ENCODE measurements at regions not wholly inside any gene's neighbourhood (a gene's known extent, or its start where the extent isn't known, plus 50 kb on each side); places are given as distances from the start of the nearest gene placed in this dataset.

DNA sequence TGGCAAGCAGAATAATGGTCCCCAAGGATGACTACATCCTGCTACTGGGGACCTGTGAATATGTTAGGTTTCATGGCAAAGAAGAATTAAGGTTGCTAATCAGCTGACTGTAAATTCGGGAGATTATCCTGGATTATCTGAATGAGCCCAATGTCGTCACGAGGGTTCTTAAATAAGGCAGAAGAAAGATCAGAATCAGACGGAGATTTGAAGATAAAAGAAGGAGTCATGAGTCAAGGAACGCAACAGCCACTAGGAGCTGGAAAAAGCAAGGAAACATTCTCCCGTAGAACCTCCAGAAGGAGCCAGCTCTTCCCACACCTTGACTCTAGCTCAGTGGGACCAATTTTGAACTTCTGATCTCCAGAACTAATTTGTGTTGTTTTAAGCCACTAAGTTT is 82.9 kb upstream of the APBB1IP start:
- Histone ChIP-seq H3K9me3 (ENCODE audit: severe bottlenecking) (no peaks in the 10 kb centered on the region), H3K27ac (no peak overlapping the region), H3K27me3 (ENCODE audit: insufficient read depth, low read depth, severe bottlenecking) (no peaks in the 10 kb centered on the region), H3K36me3 (no peaks in the 10 kb centered on the region), H3K4me3 (ENCODE audit: low read depth, low read length) (no peak overlapping the region)
- DNase-seq: no peak
- TF ChIP-seq, protein P1, sequence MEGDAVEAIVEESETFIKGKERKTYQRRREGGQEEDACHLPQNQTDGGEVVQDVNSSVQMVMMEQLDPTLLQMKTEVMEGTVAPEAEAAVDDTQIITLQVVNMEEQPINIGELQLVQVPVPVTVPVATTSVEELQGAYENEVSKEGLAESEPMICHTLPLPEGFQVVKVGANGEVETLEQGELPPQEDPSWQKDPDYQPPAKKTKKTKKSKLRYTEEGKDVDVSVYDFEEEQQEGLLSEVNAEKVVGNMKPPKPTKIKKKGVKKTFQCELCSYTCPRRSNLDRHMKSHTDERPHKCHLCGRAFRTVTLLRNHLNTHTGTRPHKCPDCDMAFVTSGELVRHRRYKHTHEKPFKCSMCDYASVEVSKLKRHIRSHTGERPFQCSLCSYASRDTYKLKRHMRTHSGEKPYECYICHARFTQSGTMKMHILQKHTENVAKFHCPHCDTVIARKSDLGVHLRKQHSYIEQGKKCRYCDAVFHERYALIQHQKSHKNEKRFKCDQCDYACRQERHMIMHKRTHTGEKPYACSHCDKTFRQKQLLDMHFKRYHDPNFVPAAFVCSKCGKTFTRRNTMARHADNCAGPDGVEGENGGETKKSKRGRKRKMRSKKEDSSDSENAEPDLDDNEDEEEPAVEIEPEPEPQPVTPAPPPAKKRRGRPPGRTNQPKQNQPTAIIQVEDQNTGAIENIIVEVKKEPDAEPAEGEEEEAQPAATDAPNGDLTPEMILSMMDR (IDR thresholded peaks at IDR 0.05; ENCODE audit: low read depth, low read length): no peak

DNA sequence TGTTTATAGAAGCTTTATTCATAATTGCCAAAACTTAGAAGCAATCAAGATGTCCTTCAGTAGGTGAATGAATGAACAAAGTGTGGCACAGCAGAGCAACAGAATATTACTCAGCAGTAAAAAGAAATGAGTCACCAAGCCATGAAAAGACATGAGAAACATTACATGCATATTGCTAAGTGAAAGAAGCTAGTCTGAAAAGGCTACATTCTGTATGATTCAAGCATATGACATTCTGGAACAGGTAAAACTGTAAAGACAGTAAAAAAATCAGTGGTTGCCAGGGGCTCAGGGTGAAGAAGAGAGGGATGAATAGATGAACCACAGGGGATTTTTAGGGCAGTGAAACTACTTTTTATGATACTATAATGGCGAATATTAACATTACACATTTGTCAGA is 80.9 kb upstream of the APBB1IP start:
- TF ChIP-seq, protein P1 (IDR thresholded peaks at IDR 0.05; ENCODE audit: low read depth, low read length): no peak
- H3K4me3 ChIP-seq (ENCODE audit: low read depth, low read length): no peak overlapping the region
- H3K36me3 ChIP-seq: no peaks in the 10 kb centered on the region
- no peak overlapping the region for H3K27ac ChIP-seq
- DNase-seq: no peak
- H3K9me3 ChIP-seq (ENCODE audit: severe bottlenecking): no peaks in the 10 kb centered on the region
- no peaks in the 10 kb centered on the region for H3K27me3 ChIP-seq (ENCODE audit: insufficient read depth, low read depth, severe bottlenecking)

DNA sequence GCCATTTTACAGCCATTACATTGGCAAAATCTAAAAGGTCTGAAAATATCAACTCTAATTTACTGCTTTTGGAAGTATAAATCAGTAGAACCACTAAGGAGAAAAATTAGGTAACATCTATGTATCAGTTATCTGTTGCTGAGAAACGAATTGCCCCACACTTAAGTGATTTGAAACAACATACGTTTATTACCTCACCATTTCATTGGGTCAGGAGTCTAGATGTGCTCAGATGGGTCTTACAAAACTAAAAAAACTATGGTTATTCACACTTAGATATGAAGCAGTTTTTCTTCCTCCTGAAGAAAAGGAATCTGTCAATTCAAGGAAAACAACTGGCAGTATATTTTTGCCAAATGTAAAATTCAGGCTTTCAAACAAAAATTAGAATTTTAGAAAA is 80.1 kb upstream of the APBB1IP start:
- DNase-seq: no peak
- TF ChIP-seq, protein P1 (IDR thresholded peaks at IDR 0.05; ENCODE audit: low read depth, low read length): no peak
- H3K9me3 ChIP-seq (ENCODE audit: severe bottlenecking): no peaks in the 10 kb centered on the region
- H3K4me3 ChIP-seq (ENCODE audit: low read depth, low read length): no peak overlapping the region
- no peaks in the 10 kb centered on the region for H3K27me3 ChIP-seq (ENCODE audit: insufficient read depth, low read depth, severe bottlenecking)
- H3K27ac ChIP-seq: no peak overlapping the region
- H3K36me3 ChIP-seq: no peaks in the 10 kb centered on the region

DNA sequence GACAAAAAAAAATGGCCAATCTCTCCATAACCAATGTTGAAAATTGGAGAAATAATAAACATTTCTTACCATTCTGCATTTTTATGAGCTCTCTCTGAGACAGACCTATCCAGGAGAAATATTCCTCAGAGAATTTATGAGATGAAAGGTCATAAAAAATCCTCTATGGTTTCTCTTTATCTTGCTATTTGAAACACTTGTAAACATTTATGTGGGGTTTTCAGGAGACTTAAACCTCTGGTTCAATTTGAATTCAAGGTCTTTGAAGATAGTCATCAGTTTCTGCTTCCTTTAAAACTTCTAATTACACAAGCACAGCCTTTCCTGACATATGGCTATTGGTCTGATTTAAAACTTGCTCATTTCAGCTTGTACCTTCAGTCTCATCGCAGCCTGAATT is 78.5 kb upstream of the APBB1IP start:
- Histone ChIP-seq H3K27ac (no peak overlapping the region), H3K27me3 (ENCODE audit: insufficient read depth, low read depth, severe bottlenecking) (no peaks in the 10 kb centered on the region), H3K9me3 (ENCODE audit: severe bottlenecking) (no peaks in the 10 kb centered on the region), H3K36me3 (no peaks in the 10 kb centered on the region), H3K4me3 (ENCODE audit: low read depth, low read length) (no peak overlapping the region)
- TF ChIP-seq, protein P1 (IDR thresholded peaks at IDR 0.05; ENCODE audit: low read depth, low read length): no peak
- no peak for DNase-seq

DNA sequence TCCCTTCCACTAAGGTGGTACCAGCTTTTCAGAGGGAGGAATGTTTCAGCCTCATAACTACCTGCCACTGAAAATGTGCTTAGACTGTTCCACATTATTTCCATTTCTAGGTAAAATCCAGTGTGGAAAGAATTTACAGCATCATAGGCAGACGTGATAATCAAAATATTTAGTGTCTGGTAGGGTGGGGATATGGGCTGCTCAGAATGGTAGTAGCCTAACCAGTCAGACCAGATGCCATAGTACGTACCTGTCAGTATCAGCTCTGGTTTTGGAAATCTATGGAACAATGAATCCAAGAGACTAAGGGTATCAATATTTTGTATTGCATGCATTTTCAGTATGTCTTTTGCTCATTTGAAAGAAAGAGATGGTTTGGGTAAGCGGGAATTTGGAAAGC is 76.8 kb upstream of the APBB1IP start:
- no peak overlapping the region for H3K27ac ChIP-seq
- no peaks in the 10 kb centered on the region for H3K9me3 ChIP-seq (ENCODE audit: severe bottlenecking)
- H3K36me3 ChIP-seq: no peaks in the 10 kb centered on the region
- TF ChIP-seq, protein P1 (IDR thresholded peaks at IDR 0.05; ENCODE audit: low read depth, low read length): no peak
- H3K4me3 ChIP-seq (ENCODE audit: low read depth, low read length): no peak overlapping the region
- H3K27me3 ChIP-seq (ENCODE audit: insufficient read depth, low read depth, severe bottlenecking): no peaks in the 10 kb centered on the region
- no peak for DNase-seq

DNA sequence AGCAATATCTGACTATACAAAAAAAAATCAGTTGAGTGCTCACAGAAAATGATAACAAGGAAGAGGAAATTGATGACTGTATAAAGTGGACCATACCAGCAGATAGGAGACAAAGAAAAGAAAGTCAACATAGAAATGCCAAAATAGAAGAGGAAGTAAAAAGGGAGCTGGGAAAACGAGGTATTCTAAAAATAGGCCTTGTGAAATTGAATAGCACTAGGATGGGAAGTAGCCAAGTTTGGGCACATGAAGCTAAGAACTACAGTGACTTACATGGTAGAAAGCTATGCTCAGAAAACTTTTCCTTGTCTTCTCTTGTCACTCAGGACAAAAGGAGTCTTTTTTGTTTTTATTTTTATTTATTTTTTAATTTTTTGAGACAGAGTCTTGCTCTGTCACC is 76.2 kb upstream of the APBB1IP start:
- Histone ChIP-seq H3K27me3 (ENCODE audit: insufficient read depth, low read depth, severe bottlenecking) (no peaks in the 10 kb centered on the region), H3K27ac (no peak overlapping the region), H3K36me3 (no peaks in the 10 kb centered on the region), H3K4me3 (ENCODE audit: low read depth, low read length) (no peak overlapping the region), H3K9me3 (ENCODE audit: severe bottlenecking) (no peaks in the 10 kb centered on the region)
- TF ChIP-seq, protein P1 (IDR thresholded peaks at IDR 0.05; ENCODE audit: low read depth, low read length): no peak
- DNase-seq: no peak
